ENCODE measurements at regions not wholly inside any gene's neighbourhood (a gene's known extent, or its start where the extent isn't known, plus 50 kb on each side); places are given as distances from the start of the nearest gene placed in this dataset.
A peak's percentile ranks its signal among the peaks of the same experiment; 100 is the strongest.

DNA sequence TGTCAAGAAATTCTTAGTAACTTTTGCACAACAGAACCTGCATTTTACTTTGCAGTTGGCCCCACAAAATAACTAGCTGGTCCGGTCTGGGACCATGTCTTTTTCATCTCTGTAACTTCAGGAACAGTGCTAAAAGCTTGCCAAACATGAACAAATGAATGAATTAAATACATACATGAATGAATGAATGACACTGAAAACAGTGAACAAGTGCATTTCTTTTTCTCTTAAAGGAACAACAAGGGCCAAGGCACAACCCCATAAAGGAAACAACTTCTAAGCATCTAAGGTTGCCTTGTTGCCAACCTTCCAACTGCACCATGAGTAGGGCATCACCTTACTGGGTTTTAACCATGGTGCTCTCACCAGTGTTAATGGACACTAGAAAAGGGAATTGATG is 534.4 kb upstream of the PKN2 start:
- DNase-seq (ENCODE audit: low read depth, low spot score) (no peak), ATAC-seq (peak; percentile 55), FAIRE-seq (no peak)
- 40% methylated on average over 1 of the region's 1 CpG for WGBS (ENCODE audit: insufficient coverage, insufficient replicate concordance, low lambda C conversion rate, missing lambda C conversion rate)
- Histone ChIP-seq H4K20me1 (ENCODE audit: control insufficient read depth, insufficient read depth) (no peaks in the 10 kb centered on the region), H3K4me1 (ENCODE audit: control insufficient read depth, insufficient read depth, low read length) (no peaks in the 10 kb centered on the region), H3K9ac (ENCODE audit: control insufficient read depth, insufficient read depth, low read length) (no peak overlapping the region), H3K79me2 (ENCODE audit: control insufficient read depth, insufficient read depth, low read length) (no peaks in the 10 kb centered on the region), H3K4me3 (no peak overlapping the region), H3K27me3 (replicated peaks in 1 of 2; ENCODE audit: control insufficient read depth in 2 of 2, insufficient read depth in 2 of 2, low read length in 1 of 2) (no peaks in the 10 kb centered on the region), H3K4me2 (ENCODE audit: control insufficient read depth, insufficient read depth) (no peak overlapping the region), H3K27ac (ENCODE audit: control insufficient read depth, insufficient read depth) (no peak overlapping the region), H3K36me3 (ENCODE audit: control insufficient read depth in 2 of 2, insufficient read depth in 2 of 2, low read length in 1 of 2) (no peaks in the 10 kb centered on the region), H3K9me3 (replicated peaks; ENCODE audit: control insufficient read depth, insufficient read depth, low read length) (no peaks in the 10 kb centered on the region), H2AFZ (ENCODE audit: control insufficient read depth, low read depth, low read length) (no peak overlapping the region)
- SMC1A ChIA-PET (ENCODE audit: uncharacterized antibody, unreplicated experiment) = interaction anchor here (0.9 to 2.7 kb wide), 9 partner anchors 8 to 34 kb away, joined by 3 to 12 read pairs (median 6); no protein-coding TSS in a partner anchor
- RAD21 ChIA-PET (ENCODE audit: unreplicated experiment) = interaction anchor here (1.0 to 3.3 kb wide), 10 partner anchors 13 to 1235 kb away, joined by 3 to 15 read pairs (median 4); partner anchors contain the start of genes HS2ST1 and SELENOF
- in situ Hi-C loops (cut with MboI) (no loop called here), intact Hi-C loops (cut with micrococcal nuclease; ENCODE audit: unreplicated experiment) (no loop called here)
- POLR2A ChIA-PET = interaction anchor here (0.6 to 1.2 kb wide), 2 partner anchors 13 to 18 kb away, joined by 3 read pairs; no protein-coding TSS in a partner anchor
- TF ChIP-seq ZNF24 (IDR thresholded peaks at IDR 0.05) (peak; percentile 94), HDAC2 (IDR thresholded peaks at IDR 0.05) (no peak), ZNF207 (IDR thresholded peaks at IDR 0.05; ENCODE audit: borderline replicate concordance) (no peak)
- CTCF ChIA-PET = interaction anchor here (1.3 to 1.4 kb wide), 3 partner anchors 9 to 28 kb away, joined by 3 to 5 read pairs (median 3); no protein-coding TSS in a partner anchor
- BruUV-seq (replicated peaks) = no TSS peak

DNA sequence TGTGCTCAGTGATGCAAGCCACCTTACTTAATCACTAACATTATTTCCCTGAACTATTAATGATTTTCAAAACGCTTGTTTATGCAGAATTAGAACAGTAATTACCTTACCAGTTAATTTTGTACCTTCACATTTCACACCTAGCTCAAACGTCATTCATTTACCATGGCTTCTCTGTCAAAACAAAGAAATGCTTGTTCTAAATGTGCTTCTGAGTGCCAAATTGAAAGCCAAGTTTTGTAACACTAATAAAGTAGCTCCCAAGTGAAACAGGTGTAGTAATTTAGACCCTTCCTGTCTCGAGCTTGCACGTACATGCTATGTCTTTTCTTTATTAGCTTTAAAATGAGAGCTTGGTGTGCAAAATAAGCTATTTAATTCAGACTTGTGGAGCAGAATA is 533.7 kb upstream of the PKN2 start:
- Histone ChIP-seq H3K27me3 (replicated peaks in 1 of 2; ENCODE audit: control insufficient read depth in 2 of 2, insufficient read depth in 2 of 2, low read length in 1 of 2) (no peaks in the 10 kb centered on the region), H4K20me1 (ENCODE audit: control insufficient read depth, insufficient read depth) (no peaks in the 10 kb centered on the region), H3K36me3 (ENCODE audit: control insufficient read depth in 2 of 2, insufficient read depth in 2 of 2, low read length in 1 of 2) (no peaks in the 10 kb centered on the region), H3K4me3 (no peak overlapping the region), H3K9me3 (replicated peaks; ENCODE audit: control insufficient read depth, insufficient read depth, low read length) (no peaks in the 10 kb centered on the region), H3K79me2 (ENCODE audit: control insufficient read depth, insufficient read depth, low read length) (no peaks in the 10 kb centered on the region), H2AFZ (ENCODE audit: control insufficient read depth, low read depth, low read length) (no peak overlapping the region), H3K9ac (ENCODE audit: control insufficient read depth, insufficient read depth, low read length) (no peak overlapping the region), H3K4me1 (ENCODE audit: control insufficient read depth, insufficient read depth, low read length) (no peaks in the 10 kb centered on the region), H3K27ac (ENCODE audit: control insufficient read depth, insufficient read depth) (no peak overlapping the region), H3K4me2 (ENCODE audit: control insufficient read depth, insufficient read depth) (no peak overlapping the region)
- ChIA-PET POLR2A (interaction anchor here (0.6 kb wide), 1 partner anchor 18 kb away, joined by 3 read pairs; no protein-coding TSS in a partner anchor), SMC1A (ENCODE audit: uncharacterized antibody, unreplicated experiment) (interaction anchor here (0.9 to 2.7 kb wide), 12 partner anchors 9 to 47 kb away, joined by 3 to 12 read pairs (median 6); no protein-coding TSS in a partner anchor), RAD21 (ENCODE audit: unreplicated experiment) (interaction anchor here (0.7 to 3.3 kb wide), 15 partner anchors 10 to 1236 kb away, joined by 3 to 15 read pairs (median 3); partner anchors contain the start of genes HS2ST1 and SELENOF), CTCF (interaction anchor here (0.6 to 1.5 kb wide), 10 partner anchors 9 to 90 kb away, joined by 3 to 8 read pairs (median 3); no protein-coding TSS in a partner anchor)
- ATAC-seq = peak; percentile 79
- peak; percentile 33 for DNase-seq (ENCODE audit: low read depth, low spot score)
- 12% methylated on average over 4 of the region's 4 CpGs for WGBS (ENCODE audit: insufficient coverage, insufficient replicate concordance, low lambda C conversion rate, missing lambda C conversion rate)
- in situ Hi-C loops (cut with MboI) (no loop called here), intact Hi-C loops (cut with micrococcal nuclease; ENCODE audit: unreplicated experiment) (no loop called here)
- no TSS peak for BruUV-seq (replicated peaks)
- FAIRE-seq = no peak
- peak; percentile 43; the same call in 1 of the 2 replicates for TF ChIP-seq NR2F1 (conservative IDR thresholded peaks at IDR 0.05)
- peak; percentile 91 to 96; a peak in 3 of 4 replicates for TF ChIP-seq EP300 (IDR thresholded peaks at IDR 0.05; ENCODE audit: borderline replicate concordance in 1 of 2, control insufficient read depth in 1 of 2, low read depth in 2 of 2, low read length in 2 of 2)
- no peak for TF ChIP-seq ZNF622 (IDR thresholded peaks at IDR 0.05)
- TF ChIP-seq MEF2B (IDR thresholded peaks at IDR 0.05; ENCODE audit: partially characterized antibody, poor library complexity, severe bottlenecking) = peak; percentile 88
- TF ChIP-seq BHLHE40 (IDR thresholded peaks at IDR 0.05; ENCODE audit: borderline replicate concordance in 1 of 2, low read depth in 2 of 2, low read length in 1 of 2) = peak; percentile 62 to 65; a peak in 3 of 4 replicates
- TF ChIP-seq MXI1 (IDR thresholded peaks at IDR 0.05; ENCODE audit: low read depth, low read length) = 0 out of 2 replicates have a peak, but pooled peaks have one; percentile 28
- TF ChIP-seq FOXM1 (IDR thresholded peaks at IDR 0.05; ENCODE audit: low read depth, low read length) = no peak
- TF ChIP-seq ZNF217 (IDR thresholded peaks at IDR 0.05) = peak; percentile 94; the same call in 1 of the 2 replicates
- TF ChIP-seq IKZF1 (conservative IDR thresholded peaks at IDR 0.05) = peak; percentile 46; the same call in 1 of the 2 replicates
- TF ChIP-seq, protein P1, sequence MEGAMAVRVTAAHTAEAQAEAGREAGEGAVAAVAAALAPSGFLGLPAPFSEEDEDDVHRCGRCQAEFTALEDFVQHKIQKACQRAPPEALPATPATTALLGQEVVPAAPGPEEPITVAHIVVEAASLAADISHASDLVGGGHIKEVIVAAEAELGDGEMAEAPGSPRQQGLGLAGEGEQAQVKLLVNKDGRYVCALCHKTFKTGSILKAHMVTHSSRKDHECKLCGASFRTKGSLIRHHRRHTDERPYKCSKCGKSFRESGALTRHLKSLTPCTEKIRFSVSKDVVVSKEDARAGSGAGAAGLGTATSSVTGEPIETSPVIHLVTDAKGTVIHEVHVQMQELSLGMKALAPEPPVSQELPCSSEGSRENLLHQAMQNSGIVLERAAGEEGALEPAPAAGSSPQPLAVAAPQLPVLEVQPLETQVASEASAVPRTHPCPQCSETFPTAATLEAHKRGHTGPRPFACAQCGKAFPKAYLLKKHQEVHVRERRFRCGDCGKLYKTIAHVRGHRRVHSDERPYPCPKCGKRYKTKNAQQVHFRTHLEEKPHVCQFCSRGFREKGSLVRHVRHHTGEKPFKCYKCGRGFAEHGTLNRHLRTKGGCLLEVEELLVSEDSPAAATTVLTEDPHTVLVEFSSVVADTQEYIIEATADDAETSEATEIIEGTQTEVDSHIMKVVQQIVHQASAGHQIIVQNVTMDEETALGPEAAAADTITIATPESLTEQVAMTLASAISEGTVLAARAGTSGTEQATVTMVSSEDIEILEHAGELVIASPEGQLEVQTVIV (IDR thresholded peaks at IDR 0.05; ENCODE audit: borderline replicate concordance, partially characterized antibody) = no peak
- peak; percentile 85 for TF ChIP-seq BMI1 (IDR thresholded peaks at IDR 0.05; ENCODE audit: borderline replicate concordance)
- peak; percentile 23; the same call in 1 of the 2 replicates for TF ChIP-seq ZNF24 (IDR thresholded peaks at IDR 0.05)
- peak; percentile 55 to 75; a peak in 2 of 4 replicates for TF ChIP-seq IKZF2 (IDR thresholded peaks at IDR 0.05)

All from GM12878 (cell line).